HG03558 (cell line): ENCODE measurements at regions not wholly inside any gene's neighbourhood (a gene's known extent, or its start where the extent isn't known, plus 50 kb on each side); places are given as distances from the start of the nearest gene placed in this dataset.
"Not testable (repeated sequence)": the region's sequence is repeated elsewhere in the genome, so short reads cannot be mapped to it uniquely, and the experiment has no call there.

Experiments
- ATAC-seq: cut with Tn5 transposase; IDR thresholded peaks from one replicate; pipeline ENCODE4 v1.9.1; 2021; ENCODE audit warnings: moderate number of reproducible peaks; ENCODE audit not compliant: unreplicated experiment; ENCODE audit errors: extremely low read depth

DNA sequence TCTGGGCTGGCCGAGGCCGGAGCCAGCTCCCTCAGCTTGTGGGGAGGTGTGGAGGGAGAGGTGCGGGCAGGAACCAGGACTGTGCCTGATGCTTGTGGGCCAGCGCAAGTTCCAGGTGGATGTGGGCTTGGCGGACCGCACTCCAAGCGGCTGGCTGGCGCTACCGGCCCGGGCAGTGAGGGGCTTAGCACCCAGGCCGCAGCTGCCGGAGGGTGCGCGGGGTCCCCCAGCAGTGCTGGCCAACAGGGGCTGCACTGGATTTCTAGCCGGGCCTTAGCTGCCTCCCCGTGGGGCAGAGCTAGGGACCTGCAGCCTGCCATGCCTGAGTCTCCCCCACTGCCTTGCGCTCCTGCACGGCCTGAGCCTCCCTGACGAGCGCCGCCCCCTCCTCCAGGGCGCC is 242.8 kb downstream of the CCSER2 start:
- no peak for ATAC-seq

DNA sequence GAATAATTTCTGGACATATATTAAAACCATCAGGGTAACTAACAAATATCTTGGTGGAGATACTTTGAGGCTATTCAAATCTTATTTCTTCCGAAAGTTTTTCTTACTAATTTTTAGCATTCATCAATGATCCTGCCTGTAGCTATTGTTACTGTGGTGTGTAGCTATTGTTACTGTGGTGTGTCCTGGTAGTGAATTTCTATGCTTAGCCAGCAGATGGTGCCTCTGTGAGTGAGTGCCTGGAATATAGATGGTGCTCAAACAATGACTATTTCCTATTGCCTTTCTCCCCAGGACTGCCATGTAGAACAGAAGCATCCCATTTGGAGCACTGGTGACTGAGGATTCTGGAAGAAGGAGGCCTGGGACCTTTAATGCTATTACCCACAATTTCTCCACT is 245.7 kb downstream of the CCSER2 start:
- ATAC-seq: no peak

DNA sequence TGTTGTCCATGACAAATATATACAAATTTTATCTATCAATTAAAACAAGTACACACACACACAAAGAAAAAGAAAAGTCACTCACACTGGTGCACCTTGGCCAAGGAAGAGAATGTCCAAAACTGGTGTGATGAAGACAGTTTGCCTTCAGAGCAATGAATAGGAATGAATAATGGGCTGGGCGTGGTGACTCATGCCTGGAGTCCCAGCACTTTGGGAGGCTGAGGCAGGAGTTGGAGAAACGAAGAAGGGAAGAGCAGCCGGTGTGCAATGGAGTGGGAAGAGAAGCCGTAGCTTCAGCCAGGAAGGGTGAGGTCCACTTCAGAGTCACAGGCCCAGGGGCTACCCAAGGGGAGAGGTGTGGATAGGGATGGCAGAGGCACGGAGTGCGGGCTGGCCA is 253.6 kb downstream of the CCSER2 start:
- ATAC-seq: no peak

DNA sequence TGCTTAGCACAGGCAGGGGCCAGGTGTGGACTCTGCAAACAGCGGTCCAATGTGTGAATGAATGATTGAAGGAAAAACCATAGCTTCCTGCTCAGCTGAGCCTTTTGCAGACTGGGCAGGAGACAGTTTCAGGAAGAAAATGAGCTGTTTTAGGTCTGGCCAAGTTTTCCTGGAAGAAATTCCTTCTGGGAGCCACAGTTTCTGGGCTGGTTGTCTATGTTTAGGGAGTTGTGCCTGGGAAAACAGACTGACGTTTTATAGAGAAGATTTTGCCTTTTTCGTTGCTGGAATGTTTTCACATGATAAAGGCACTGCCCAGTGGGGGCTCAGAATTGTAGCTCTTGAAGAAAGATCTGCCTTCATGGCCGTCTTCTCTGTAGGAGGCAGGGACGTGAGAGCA is 255.1 kb downstream of the CCSER2 start:
- no peak for ATAC-seq

DNA sequence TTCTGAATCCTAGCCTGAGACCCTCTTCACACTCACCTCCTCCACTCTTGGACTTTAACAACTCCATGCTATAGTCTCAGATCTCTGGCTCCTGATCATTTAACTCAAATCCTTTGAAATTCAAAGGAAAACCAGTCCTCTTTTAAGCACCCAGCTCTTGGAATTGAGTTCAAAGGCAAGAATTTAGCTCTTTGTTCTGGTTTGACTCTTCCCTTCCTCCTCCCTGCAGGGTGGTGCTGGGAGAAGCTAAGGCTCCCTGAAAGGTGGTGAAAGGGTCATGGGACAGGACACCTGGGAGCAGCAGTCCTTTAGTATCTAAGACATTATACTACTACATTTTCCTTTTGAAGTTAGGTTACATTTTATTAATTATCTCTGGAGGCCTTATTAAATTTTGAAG is 259.4 kb downstream of the CCSER2 start:
- ATAC-seq: no peak

DNA sequence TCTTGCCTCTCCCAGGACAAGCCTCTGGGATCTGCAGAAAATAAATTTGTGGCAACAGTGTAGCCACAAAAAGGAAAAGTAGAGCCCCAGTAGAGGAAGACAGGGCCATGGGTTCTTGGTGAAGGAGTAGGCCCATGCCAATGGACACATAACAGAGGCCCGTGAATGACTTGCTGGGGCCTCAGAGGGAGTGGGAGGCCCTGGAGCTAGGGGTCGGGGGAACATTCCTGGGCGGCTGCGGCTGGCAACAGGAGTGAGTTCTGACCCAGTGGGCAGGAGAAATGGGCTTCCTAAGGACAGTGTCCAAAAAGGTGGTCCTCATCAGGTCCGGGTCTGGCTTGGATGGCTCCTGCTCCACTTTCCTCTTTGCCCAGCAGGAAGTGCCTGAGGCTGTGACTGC is 260.0 kb downstream of the CCSER2 start:
- ATAC-seq: no peak

DNA sequence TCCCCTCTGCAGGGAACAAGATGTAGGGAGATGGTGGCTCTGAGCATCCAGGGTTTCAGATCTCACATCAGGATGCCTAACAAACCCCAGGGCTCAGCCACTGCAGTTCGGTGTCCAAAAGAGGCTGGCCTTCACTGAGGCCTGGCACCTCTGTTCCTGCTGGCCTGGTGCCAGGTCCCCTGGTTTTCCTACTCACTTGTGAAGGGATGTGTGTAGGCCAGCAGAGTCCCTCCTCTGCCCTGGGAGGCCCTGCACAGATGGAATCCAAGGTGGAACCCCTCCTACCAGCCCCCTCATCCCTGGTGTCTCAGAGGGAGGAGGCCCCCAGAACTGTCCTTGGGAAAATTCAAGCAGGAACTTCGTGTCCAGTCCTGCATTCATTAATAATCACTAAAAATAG is 260.6 kb downstream of the CCSER2 start:
- ATAC-seq: no peak

DNA sequence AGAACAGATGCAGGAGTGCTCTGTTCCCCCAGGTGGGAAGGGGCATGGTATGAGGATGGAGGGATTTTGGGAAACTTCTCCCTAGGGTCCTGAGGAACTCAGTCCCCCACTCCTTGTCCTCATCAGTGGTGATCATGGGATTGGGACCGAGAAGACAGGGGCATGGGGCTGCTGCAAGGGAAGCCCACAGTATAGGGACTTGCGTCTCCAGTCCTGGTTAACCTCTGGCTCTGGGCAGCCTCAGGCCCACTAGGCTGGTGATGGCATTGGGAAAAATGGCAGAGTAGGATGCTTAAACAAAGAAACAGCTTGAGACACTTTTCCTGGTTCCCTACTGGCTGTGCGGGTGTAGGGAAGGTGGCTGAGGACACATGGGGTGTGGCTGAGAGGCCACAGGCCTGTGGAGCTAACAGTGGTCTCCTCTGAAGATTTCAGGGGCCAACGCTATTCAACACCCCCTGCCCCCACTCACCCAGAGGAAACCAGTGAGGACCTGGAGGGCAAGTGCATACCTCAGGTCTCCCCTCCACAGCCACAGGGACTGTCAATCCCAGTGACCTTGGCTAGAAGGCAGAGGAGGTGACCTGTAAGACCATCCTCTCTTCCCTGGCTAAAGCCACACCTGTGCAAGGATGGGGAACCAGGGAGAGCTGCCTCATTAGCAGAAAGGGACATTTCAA is 261.3 kb downstream of the CCSER2 start:
- no peak for ATAC-seq

DNA sequence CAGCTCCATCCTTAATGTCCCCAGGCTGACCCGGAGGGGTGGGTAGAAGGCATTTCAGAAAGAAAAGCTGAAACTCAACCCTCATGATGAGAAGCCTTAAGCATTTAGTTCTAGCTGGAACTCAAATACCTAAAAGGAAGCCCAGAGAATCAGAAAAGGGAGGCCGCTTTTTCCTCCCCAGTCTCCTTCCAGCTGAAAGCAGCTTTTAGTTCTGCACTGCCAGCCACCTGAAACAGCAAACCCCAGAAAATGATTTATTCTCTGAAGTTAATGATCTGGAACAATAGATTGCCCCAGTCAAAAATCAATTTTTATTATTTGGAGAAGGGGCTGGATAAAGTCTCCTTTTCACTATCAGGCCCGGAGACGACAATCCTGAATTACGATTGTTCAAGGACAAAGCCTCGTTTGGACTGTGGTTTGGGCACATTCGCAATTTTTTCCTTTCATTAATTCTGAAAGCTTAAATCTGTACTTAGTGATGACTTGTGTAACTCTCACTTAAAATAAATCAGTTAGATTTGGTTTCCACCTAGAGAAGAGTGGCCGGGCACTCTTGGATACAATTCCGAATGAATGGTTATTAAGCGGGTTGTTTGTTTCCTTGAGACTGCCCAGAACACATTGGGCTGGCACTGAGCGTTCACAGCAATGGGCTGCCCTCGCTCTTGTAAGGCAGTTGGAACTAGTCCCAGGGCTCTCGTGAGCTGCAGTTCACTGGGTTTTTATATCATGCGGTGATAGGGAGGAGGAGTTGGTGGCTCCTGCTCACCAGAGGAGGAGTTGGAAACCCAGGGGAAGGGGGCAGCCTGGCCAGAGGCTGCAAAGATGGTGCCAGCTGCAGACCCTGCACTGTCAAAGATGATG is 262.2 kb downstream of the CCSER2 start:
- no peak for ATAC-seq

DNA sequence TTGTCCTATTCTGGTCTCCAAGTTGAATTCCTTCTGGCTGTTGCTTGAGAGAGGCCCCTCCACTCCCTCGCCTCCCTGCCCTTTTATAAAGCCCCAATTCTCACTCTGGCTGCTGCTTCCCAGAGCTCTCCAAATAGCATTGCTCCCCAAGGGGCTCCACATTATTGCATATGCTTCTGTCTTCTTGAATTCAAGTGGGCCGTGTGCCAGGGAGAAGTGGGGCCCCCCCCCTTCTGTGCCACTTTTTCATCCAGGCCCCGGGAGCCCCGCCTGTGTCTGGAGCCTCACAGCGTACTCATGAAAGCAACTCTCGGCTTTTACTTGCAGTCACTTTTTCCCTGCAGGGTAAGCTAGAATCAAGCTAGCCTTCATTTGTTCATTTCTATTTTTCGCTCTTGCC is 265.1 kb downstream of the CCSER2 start:
- no peak for ATAC-seq

DNA sequence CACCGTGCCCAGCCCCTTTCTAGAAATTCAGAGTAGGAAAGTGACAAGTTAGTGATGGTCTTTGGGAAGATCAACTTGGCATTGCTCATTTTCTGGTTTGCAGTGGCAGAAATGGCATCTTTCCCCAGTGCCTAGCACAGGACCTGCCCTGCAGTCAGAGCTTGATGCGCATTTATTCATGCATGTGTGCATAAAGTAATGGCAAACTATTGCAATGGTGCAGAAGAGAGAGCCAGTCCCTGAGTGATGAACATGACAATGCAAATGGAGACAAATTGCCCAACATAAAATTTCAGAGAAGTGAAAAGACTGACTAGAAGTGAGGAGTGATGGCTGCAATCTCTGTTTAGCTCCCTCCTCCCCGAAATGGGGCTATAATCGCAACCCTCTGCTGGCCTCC is 268.2 kb downstream of the CCSER2 start:
- no peak for ATAC-seq

DNA sequence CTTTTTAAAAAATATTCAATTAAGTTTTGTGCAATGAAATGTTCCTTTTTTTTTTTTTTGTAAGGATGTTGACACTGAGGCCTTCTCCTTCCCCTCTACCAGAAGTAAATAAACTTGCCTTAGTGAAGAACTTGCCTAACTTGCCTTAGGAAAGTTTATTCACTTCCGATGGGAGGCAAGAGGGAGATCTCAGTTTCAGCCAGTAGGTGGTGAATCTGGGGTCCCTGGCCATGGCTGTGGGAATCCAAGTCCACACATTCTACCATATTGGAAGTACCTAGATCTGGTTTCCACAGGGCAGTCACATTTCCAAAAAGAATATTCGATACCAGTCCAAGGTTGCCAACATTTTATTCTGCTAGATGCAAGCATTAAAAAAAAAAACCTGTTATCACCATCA is 270.9 kb downstream of the CCSER2 start:
- ATAC-seq: no peak

DNA sequence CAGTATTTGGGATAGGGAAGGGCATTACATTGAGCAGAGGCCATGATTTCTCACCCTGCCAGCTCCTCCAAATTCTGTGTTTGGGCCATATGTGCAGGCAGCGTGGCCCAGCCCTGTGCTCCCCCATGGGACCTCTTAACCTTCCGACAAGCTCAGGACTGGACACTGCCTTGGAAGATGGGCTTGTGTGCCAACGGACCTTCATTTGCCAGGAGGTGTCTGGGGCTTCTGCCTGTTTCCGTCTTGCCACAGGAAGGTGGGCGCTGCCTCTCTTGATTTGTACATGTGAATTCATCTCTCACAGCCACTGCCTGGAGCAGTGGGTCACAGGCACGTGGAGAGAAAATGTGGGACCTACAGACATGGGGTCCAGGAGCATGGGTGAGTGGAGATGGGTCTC is 272.6 kb downstream of the CCSER2 start:
- ATAC-seq: no peak

DNA sequence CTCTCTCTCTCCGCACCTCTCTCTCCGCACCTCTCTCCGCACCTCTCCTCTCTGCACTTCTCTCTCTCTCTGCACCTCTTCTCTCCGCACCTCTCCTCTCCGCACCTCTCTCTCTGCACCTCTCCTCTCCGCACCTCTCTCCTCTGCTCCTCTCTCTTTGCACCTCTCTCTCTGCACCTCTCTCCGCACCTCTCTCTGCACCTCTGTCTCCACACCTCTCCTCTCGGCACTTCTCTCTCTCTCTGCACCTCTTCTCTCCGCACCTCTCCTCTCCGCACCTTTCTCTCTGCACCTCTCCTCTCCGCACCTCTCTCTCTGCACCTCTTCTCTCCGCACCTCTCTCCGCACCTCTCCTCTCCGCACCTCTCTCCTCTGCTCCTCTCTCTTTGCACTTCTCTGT is 274.2 kb downstream of the CCSER2 start:
- ATAC-seq: not testable (repeated sequence)

DNA sequence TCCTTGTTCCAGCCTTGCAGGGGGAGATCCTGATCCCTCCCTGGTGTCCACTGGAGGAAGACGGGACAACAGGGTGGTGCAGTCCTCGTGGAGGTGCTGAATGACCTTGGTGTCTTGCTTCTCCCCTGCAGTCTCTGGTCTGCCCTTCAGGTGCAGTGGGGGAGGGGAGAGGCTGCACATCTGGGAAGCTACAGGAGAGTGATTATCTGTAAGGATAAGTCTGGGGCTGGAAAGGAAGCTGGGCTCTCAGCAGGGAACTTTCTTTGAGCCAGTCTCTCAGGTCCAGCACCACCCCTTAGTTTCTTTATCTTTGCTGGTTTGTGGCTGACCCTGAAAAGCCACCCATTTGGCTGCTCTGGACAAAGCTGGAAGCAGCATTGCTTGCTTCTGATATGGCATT is 275.6 kb downstream of the CCSER2 start:
- no peak for ATAC-seq

DNA sequence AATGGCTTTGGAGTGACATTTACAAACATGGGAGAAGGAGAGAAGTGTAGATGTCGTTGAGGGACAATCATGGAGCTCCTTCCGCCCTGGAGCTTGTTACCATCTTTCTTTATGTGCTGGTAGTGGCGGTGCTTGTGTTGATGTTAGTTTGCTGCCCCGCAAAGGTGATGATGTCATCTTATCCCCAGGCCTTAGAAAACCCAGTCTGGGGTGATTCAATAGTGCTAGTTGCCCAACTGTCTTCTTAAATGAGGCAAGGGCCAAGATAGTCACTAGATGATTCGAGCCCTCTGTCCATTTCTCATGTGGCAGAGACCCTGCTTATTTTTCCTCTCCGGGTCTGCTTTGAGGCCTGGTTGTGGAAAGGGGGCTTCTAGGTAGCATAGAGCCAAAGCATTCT is 277.4 kb downstream of the CCSER2 start:
- no peak for ATAC-seq

DNA sequence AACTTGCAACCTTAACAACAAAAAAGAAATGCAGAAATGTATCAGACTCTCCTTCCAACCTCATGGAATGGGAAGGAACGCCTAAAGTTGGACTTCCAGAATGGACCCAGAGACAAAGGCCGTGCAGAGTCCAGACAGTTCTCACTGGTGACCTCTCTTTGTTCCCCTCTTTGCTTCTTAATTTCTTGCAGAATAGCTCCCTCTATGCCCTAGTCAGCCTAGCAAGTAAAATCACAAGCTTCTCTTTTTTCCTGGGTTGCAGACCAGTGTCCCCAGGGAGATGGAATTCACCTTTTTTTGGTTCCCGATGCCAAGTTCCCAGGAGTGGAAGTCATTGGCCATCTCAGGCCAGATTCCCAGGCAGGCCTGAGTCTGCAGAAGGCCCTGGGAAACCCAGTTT is 278.0 kb downstream of the CCSER2 start:
- ATAC-seq: no peak

DNA sequence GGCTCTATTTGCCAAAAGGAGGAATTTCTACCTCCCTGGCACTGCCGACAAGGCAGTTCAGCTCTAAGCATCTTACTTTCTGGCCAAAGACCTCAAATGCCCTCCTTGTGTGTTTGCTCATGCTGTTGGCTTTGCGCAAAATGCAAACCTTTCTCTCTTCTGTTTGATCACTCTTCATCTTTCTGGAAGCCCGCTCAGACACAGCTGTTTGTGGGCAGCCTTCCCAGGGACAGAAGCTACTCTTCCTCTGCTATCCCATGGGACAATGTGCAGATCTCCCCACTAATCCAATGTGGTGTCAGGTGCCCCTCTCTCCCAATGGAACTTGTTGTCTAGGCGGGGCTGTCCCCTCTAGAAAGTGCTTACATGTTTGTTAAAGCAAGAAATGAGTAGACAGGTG is 278.7 kb downstream of the CCSER2 start:
- no peak for ATAC-seq

DNA sequence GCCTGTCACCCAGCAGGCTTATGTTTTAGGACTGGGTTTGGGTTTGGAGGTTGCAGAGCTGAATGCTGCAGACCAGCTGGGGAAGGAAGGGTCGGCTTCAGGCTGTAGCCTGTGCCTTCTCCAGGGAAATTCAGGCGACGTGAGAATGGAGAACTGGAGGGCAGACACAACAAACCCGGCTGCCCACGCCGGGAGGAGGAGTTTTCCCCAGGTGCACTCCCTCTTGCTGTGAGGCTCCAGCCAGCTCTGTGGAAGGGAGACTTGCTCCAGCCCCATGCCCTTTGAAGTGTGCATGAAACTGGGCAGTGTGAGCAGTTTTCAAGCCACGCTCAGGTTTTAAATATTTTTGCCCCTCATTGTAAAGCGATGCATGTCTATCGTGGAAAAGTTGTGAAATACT is 279.1 kb downstream of the CCSER2 start:
- ATAC-seq: no peak

DNA sequence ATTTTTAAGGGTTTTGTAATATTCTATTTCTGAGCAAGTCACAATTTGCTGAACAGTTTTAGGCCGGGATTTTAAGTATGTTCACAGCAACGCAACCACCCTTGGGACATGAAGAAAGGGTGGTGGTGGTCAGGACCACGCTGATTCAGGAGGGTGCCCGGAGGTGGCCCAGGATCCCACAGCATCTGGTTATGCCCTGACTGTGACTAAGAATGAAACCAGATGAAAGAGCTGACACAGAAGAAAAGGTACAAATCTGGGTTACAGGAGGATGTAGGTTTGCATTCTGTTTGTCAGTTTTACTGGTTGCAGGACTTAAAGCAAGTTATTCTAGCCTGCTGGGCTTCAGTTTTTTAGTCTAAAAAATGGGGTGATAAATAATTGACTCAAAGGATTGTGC is 279.7 kb downstream of the CCSER2 start:
- ATAC-seq: peak; percentile 51

DNA sequence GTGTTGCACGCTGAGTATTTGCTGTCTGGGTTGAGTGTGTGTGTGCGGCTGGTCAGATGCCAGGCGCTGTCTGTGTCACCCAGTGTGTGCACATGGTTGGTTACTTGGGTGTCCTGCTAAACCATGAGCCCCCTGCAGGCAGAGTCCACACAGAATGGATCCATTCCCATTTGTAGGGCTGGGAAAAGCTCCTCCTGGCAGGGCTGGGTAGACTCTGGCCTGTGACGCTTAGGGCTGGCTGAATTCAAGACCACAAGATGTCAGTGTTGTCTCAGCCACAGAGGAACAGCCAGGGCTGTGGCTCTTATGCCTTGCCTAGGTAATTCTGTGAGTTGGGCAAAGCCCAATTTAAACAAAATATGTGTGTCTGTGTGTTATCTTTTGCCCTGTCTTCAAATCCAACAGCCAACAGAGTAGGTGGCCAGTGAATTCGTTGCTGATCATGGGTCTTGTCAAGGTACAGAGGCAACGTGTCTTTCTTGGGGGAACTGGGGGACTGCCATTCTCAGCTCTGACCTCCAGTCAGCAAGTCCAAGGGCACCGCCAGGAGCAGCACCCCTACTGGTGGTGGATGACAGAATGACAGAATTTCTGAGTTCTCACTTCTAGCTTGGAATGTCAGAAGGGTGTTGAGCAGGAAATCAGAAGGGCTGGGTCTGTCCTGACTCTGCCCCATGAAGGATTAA is 285.1 kb downstream of the CCSER2 start:
- ATAC-seq: no peak
